SK-N-MC (cell line): ENCODE measurements at regions not wholly inside any gene's neighbourhood (a gene's known extent, or its start where the extent isn't known, plus 50 kb on each side); places are given as distances from the start of the nearest gene placed in this dataset.

ENCODE experiments used
- EZH2 ChIP-seq: fragments of 200-600 bp; sonication (generic); IDR thresholded peaks from one replicate; pipeline ENCODE4 v1.6.1; 2017; ENCODE audit warnings: antibody characterized with exemption
- FOXP2 ChIP-seq: optimal IDR thresholded peaks from 2 replicates; pipeline ENCODE3; 2011; ENCODE audit warnings: mild to moderate bottlenecking, moderate library complexity; ENCODE audit not compliant: insufficient read depth; ENCODE audit errors: extremely low read length, control extremely low read depth
- POLR2AphosphoS5 ChIP-seq: IDR thresholded peaks from 2 replicates; pipeline ENCODE4 v1.6.1; 2012; ENCODE audit warnings: mild to moderate bottlenecking, low read depth, low read length, borderline replicate concordance

DNA sequence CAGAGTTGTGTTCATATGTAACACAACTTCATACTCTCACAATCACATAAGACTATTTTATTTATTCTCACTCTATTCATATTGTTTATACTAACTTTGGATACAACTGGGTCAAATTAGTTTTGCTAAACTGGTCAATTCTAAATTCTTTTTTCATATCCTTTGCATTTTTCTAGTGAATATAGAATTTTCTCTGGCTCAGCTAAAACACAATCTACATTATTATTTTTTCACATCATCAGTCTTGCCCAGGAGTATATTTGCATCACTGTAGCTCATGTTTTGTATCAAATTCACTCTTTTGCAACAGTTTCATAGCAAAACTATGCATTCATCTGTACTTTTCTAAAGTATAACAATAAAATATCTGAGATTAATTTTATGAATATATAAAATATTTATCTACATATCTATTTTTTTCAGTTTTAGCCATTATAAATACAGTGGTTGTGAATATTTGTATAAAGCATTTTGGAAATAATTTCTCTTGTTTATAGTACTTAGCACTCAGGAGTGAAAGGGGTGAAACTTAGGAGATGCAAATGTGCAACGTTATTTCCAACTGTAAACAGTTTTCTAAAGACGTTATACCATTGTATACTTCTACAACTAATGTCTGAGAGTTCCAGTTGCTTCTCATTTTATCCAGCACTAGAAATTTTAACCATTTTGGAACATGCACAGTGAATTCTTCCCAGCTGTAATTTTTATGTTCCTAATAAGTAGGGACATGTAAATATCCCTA, 854.6 kb downstream of the CBLN2 start:
- TF ChIP-seq EZH2 = no peak
- no peak for TF ChIP-seq POLR2AphosphoS5
- no peak for TF ChIP-seq FOXP2
